ENCODE measurements at regions not wholly inside any gene's neighbourhood (a gene's known extent, or its start where the extent isn't known, plus 50 kb on each side); places are given as distances from the start of the nearest gene placed in this dataset.

GRCh38 chr11:134538742-134539141 lies 126.7 kb upstream of the B3GAT1 start:
- TF ChIP-seq CTCF (conservative IDR thresholded peaks at IDR 0.05 in 1 of 2, IDR thresholded peaks at IDR 0.05 in 1 of 2; ENCODE audit: low read depth in 1 of 2, low read length in 2 of 2): no peak
- TF ChIP-seq EZH2 (IDR thresholded peaks at IDR 0.05; ENCODE audit: low read length, missing control alignments): no peak
